Fibroblast of the aortic adventitia (primary cell): ENCODE measurements at regions not wholly inside any gene's neighbourhood (a gene's known extent, or its start where the extent isn't known, plus 50 kb on each side); places are given as distances from the start of the nearest gene placed in this dataset. TPM values are rescaled to one million over a fixed set of nuclear protein-coding genes. Genes with fewer than 3 reads are reported as not detected.

Experiments used
- DNase-seq: peaks from one replicate; pipeline ENCODE4 v3.0.0-alpha.2; 2010; ENCODE audit warnings: low read depth
- H3K4me3 ChIP-seq: 2 replicates; pipeline ENCODE4 v1.5.1; 2011; ENCODE audit warnings: low read depth, mild to moderate bottlenecking, control low read depth, low read length, moderate library complexity
- small RNA-seq: library from RNA; depleted of rRNA; stranded (forward); fragments of <200 nt; gene quantifications from one replicate; pipeline ENCODE3, GENCODE V24; 2012
- TF ChIP-seq, protein P1 (sequence below): IDR thresholded peaks from 2 replicates; pipeline ENCODE4 v1.5.1; 2011; ENCODE audit warnings: mild to moderate bottlenecking, low read length, control low read depth, inconsistent platforms; ENCODE audit not compliant: insufficient read depth

DNA sequence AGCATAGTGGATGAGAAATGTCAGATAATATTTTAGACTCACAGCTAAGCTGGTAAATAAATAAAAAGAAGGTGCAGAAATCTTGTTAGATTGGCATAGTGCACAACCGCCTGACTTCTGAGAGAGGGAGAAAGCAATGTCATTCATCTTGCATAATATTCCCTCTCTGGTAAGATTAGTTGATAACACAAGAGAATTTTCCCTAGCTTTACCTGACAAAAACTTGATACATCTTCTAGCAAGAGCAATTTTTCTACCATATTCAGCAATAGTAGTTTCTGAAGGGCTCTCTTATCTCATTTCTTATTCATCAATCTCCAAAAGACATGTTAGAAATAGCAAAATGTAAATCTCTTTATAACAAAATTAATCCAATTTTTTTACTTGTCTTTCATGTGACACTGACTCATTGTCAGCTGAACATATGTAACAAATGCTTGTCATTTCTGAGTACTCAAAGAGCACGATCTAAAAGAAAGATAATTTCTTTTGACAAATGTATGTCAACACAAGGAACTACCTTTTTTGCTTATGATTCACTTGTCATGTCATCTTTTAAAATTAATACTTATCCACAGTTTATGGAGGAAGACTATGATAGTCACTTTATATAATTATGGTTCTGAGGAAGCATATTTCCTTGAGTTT, 240.0 kb downstream of the ARAP2 start:
- H3K4me3 ChIP-seq, result no peak overlapping the region
- no peak for DNase-seq
- TF ChIP-seq, protein P1, sequence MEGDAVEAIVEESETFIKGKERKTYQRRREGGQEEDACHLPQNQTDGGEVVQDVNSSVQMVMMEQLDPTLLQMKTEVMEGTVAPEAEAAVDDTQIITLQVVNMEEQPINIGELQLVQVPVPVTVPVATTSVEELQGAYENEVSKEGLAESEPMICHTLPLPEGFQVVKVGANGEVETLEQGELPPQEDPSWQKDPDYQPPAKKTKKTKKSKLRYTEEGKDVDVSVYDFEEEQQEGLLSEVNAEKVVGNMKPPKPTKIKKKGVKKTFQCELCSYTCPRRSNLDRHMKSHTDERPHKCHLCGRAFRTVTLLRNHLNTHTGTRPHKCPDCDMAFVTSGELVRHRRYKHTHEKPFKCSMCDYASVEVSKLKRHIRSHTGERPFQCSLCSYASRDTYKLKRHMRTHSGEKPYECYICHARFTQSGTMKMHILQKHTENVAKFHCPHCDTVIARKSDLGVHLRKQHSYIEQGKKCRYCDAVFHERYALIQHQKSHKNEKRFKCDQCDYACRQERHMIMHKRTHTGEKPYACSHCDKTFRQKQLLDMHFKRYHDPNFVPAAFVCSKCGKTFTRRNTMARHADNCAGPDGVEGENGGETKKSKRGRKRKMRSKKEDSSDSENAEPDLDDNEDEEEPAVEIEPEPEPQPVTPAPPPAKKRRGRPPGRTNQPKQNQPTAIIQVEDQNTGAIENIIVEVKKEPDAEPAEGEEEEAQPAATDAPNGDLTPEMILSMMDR, result no peak

DNA sequence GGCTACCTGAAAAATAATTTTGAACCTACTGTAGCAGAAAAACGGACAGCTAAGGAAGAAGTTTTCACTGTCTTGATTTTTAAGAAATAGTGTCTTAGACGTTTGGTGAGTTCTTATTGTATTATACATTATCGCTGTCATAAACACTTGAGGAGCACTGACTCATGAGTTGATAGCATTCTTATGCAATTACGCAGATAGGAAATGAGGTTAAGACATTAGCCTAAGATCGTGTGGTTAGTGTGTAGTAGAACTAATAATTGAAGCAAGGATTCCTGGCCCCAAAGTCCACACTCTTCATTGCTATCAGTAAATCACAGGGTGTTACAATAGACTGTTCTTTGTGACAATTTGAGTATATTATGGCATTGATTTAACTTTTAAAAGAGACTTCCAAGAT, 238.1 kb downstream of the ARAP2 start:
- no peak overlapping the region for H3K4me3 ChIP-seq
- DNase-seq, result no peak
- TF ChIP-seq, protein P1, result no peak

DNA sequence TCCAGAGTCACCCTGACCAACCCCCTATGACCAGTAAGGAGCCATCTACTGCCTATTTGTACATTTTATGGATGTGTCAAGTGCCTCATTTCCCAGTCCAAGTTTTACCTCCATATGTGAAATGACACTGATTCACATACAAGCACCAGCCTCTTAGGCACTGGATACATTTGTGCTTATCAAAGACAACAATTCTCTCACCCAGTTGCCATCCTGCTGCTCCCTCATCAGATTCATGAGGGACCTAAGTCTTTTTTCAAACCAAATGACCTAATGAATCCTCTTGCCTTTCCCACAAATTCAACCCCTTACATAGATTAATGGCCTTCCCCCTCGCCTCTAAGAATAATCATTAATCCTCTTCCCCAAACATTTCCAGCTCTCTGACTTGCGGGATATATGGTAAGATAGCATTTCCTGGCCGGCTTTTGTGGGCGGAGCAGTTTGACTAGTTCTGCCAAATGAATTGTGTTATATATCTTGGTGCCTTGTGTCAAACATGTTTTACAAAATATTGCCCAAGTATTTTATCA, 233.9 kb downstream of the ARAP2 start:
- DNase-seq, result no peak
- H3K4me3 ChIP-seq, result no peak overlapping the region
- TF ChIP-seq, protein P1, result no peak

DNA sequence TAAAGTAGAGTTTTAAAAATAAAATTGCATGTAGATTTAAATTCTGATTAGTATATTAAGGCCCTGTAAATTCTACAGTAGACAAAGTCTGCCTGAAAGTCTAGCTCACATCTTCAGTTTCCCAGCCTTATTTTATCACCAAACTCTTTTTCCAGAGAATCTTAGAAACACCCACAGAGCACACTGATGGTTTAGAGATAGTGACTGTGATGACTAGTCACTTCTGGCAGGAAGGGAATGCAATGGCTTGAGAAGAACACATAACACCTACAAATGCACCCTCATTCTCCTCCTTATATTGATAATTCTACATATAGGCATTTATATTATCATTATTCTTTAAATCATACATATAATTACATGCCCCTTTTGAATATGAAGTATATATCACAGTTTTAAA, 232.9 kb downstream of the ARAP2 start:
- TF ChIP-seq, protein P1, result no peak
- no peak overlapping the region for H3K4me3 ChIP-seq
- DNase-seq, result no peak

DNA sequence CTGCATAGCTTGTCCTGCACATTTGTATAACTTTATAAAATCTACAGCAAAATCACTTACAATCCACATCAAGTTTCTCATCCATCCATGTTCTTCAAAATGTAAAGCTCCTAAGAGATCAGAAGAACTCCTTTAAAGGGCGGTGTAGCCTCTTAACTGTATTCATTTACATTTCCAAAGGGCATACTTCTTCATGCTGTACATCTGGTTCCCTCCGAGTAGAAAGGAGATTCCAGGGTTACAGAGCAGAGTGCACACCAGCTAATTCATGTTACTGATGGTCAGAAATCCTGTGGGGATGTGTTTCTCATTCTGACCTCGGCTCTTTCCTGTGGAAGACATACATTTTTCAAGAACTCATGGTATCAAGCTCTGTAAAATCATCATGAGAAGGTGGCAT, 231.8 kb downstream of the ARAP2 start:
- no peak overlapping the region for H3K4me3 ChIP-seq
- no peak for DNase-seq
- TF ChIP-seq, protein P1, result no peak

DNA sequence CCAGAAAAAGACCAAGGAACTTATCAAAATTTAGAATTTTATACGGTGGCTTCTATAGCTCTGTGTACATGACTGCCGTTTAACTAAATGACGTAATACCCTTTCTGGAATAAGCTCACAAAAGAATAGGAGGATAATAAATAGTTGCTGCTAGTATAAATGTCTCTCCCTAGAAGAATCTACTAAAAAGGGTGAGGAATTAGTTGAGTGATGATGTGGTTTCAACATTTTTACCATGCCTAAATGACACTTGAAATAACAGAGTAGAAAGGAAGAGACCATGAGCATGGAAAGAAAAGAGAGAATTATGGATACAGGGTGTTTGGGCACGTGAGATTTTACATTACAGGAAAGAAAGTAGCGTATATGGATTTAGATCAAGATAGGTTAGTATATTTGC, 231.1 kb downstream of the ARAP2 start:
- no peak for DNase-seq
- H3K4me3 ChIP-seq, result no peak overlapping the region
- TF ChIP-seq, protein P1, result no peak

Small RNAs in the stretch of these regions (small RNA-seq; reads per million reads assigned to genes)
- not detected for gene AC097535.2
- not detected for gene RF01210
- gene RNU6-573P, result not detected
